ENCODE measurements at regions not wholly inside any gene's neighbourhood (a gene's known extent, or its start where the extent isn't known, plus 50 kb on each side); places are given as distances from the start of the nearest gene placed in this dataset.

GRCh38 chr4:104682311-104682710 lies 187.6 kb upstream of the CXXC4 start:
- no peak for DNase-seq

- no peak for DNase-seq
These were observed 199.0 kb upstream of the CXXC4 start for GRCh38 chr4:104693601-104694201.

GRCh38 chr4:104716584-104716983 lies 221.9 kb upstream of the CXXC4 start:
- no peak for DNase-seq

- DNase-seq = no peak
These were observed 225.0 kb upstream of the CXXC4 start for GRCh38 chr4:104719539-104720230.

GRCh38 chr4:104722467-104722866 lies 227.8 kb upstream of the CXXC4 start:
- DNase-seq = no peak

GRCh38 chr4:104726002-104726401 lies 231.3 kb upstream of the CXXC4 start:
- no peak for DNase-seq

- DNase-seq = no peak
These were observed 232.9 kb upstream of the CXXC4 start for GRCh38 chr4:104727643-104728042.

- no peak for DNase-seq
These were observed 233.9 kb upstream of the CXXC4 start for GRCh38 chr4:104728380-104729122.

- DNase-seq = no peak
These were observed 238.1 kb upstream of the CXXC4 start for GRCh38 chr4:104732766-104733165.

- no peak for DNase-seq
These were observed 240.5 kb upstream of the CXXC4 start for GRCh38 chr4:104735174-104735573.

- DNase-seq = no peak
These were observed 245.5 kb upstream of the CXXC4 start for GRCh38 chr4:104740161-104740560.

- DNase-seq = no peak
These were observed 248.5 kb upstream of the CXXC4 start for GRCh38 chr4:104743215-104743653.

GRCh38 chr4:104747635-104748034 lies 252.9 kb upstream of the CXXC4 start:
- no peak for DNase-seq

- no peak for DNase-seq
These were observed 254.4 kb upstream of the CXXC4 start for GRCh38 chr4:104749062-104749461.

- no peak for DNase-seq
These were observed 255.3 kb upstream of the CXXC4 start for GRCh38 chr4:104750008-104750407.

- no peak for DNase-seq
These were observed 256.8 kb upstream of the CXXC4 start for GRCh38 chr4:104751468-104751867.

- DNase-seq = no peak
These were observed 257.6 kb upstream of the CXXC4 start for GRCh38 chr4:104752337-104752736.

GRCh38 chr4:104756837-104757236 lies 262.1 kb upstream of the CXXC4 start:
- no peak for DNase-seq

GRCh38 chr4:104758574-104758973 lies 263.9 kb upstream of the CXXC4 start:
- DNase-seq = no peak

GRCh38 chr4:104763554-104764222 lies 269.0 kb upstream of the CXXC4 start:
- no peak for DNase-seq

GRCh38 chr4:104766676-104767075 lies 272.0 kb upstream of the CXXC4 start:
- DNase-seq = no peak

- no peak for DNase-seq
These were observed 278.2 kb upstream of the CXXC4 start for GRCh38 chr4:104772849-104773248.

GRCh38 chr4:104795264-104795939 lies 300.7 kb upstream of the CXXC4 start:
- DNase-seq = no peak

Measured in stimulated activated CD4-positive, alpha-beta T cell treated with anti-CD3 and anti-CD28 coated beads, Interleukin-15, amount 100 ng/mL, for 24 hours (primary cell).